Liver (tissue), 8 donors: ENCODE measurements at regions not wholly inside any gene's neighbourhood (a gene's known extent, or its start where the extent isn't known, plus 50 kb on each side); places are given as distances from the start of the nearest gene placed in this dataset.

Experiments
- DNase-seq: peaks from one replicate; pipeline ENCODE4 v3.0.0-alpha.2; 2017; ENCODE audit warnings: low spot score
- H3K27ac ChIP-seq, 2 donors: one replicate each; pipeline ENCODE4 v1.7.0; 2013; ENCODE audit warnings: inconsistent platforms in 2 of 2, low read length in 2 of 2, control low read depth in 1 of 2, low read depth in 1 of 2, mild to moderate bottlenecking in 1 of 2
- H3K27me3 ChIP-seq, 4 donors: one replicate each; pipeline versions ENCODE4 v1.6.1 to v1.7.0; 2013; ENCODE audit warnings: low read length in 3 of 4, inconsistent platforms in 1 of 4, mild to moderate bottlenecking in 1 of 4, moderate library complexity in 1 of 4; ENCODE audit not compliant: control insufficient read depth in 4 of 4, insufficient read depth in 4 of 4
- H3K36me3 ChIP-seq, 4 donors: one replicate each; pipeline versions ENCODE4 v1.6.1 to v1.7.0; 2013; ENCODE audit warnings: low read length in 3 of 4, mild to moderate bottlenecking in 3 of 4, low read depth in 1 of 4, moderate library complexity in 1 of 4; ENCODE audit not compliant: control insufficient read depth in 4 of 4, insufficient read depth in 3 of 4
- H3K4me1 ChIP-seq, 4 donors: one replicate each; pipeline versions ENCODE4 v1.6.1 to v1.7.0; 2013; ENCODE audit warnings: low read length in 3 of 4, mild to moderate bottlenecking in 3 of 4, moderate library complexity in 1 of 4; ENCODE audit not compliant: control insufficient read depth in 4 of 4, insufficient read depth in 4 of 4
- H3K4me3 ChIP-seq, 3 donors: one replicate each; pipeline versions ENCODE4 v1.6.1 to v1.7.0; 2013; ENCODE audit warnings: low read length in 3 of 3, control low read depth in 1 of 3, low read depth in 1 of 3, mild to moderate bottlenecking in 1 of 3
- H3K9ac ChIP-seq, 2 donors: one replicate each; pipeline ENCODE4 v1.7.0; 2013; ENCODE audit warnings: low read length in 2 of 2, mild to moderate bottlenecking in 2 of 2, moderate library complexity in 2 of 2, control low read depth in 1 of 2, low read depth in 1 of 2
- H3K9me3 ChIP-seq, 4 donors: one replicate each; pipeline versions ENCODE4 v1.6.1 to v1.7.0; 2013; ENCODE audit warnings: low read length in 3 of 4; ENCODE audit not compliant: control insufficient read depth in 4 of 4
- EGR1 ChIP-seq, 2 donors: IDR thresholded peaks; 2 replicates each; pipeline ENCODE4 v1.6.1; 2016 to 2018; ENCODE audit warnings: antibody characterized with exemption in 2 of 2, low read depth in 2 of 2
- FOXA1 ChIP-seq: IDR thresholded peaks from 2 replicates; pipeline ENCODE4 v1.6.1; 2016; ENCODE audit warnings: antibody characterized with exemption
- FOXA2 ChIP-seq: IDR thresholded peaks from 2 replicates; pipeline ENCODE4 v1.6.1; 2016; ENCODE audit warnings: antibody characterized with exemption
- GABPA ChIP-seq, 2 donors: IDR thresholded peaks in 1 of 2; conservative IDR thresholded peaks in 1 of 2; 2 replicates each; pipeline ENCODE4 v1.6.1; 2016; ENCODE audit warnings: antibody characterized with exemption in 2 of 2, mild to moderate bottlenecking in 1 of 2, moderate library complexity in 1 of 2
- HNF4A ChIP-seq, 2 donors: conservative IDR thresholded peaks; 2 replicates each; pipeline ENCODE4 v1.6.1; 2016; ENCODE audit warnings: antibody characterized with exemption in 2 of 2, mild to moderate bottlenecking in 2 of 2
- HNF4G ChIP-seq: IDR thresholded peaks from 2 replicates; pipeline ENCODE4 v1.6.1; 2016; ENCODE audit warnings: antibody characterized with exemption
- JUND ChIP-seq, 2 donors: IDR thresholded peaks; 2 replicates each; pipeline ENCODE4 v1.6.1; 2016; ENCODE audit warnings: antibody characterized with exemption in 2 of 2
- NR2F2 ChIP-seq: IDR thresholded peaks from 2 replicates; pipeline ENCODE4 v1.6.1; 2016; ENCODE audit warnings: antibody characterized with exemption
- RAD21 ChIP-seq, 2 donors: IDR thresholded peaks; 2 replicates each; pipeline ENCODE4 v1.6.1; 2016; ENCODE audit warnings: antibody characterized with exemption in 2 of 2, mild to moderate bottlenecking in 2 of 2
- RXRA ChIP-seq, 2 donors: IDR thresholded peaks; 2 replicates each; pipeline ENCODE4 v1.6.1; 2017 to 2018; ENCODE audit warnings: antibody characterized with exemption in 2 of 2, mild to moderate bottlenecking in 1 of 2
- SP1 ChIP-seq: IDR thresholded peaks from 2 replicates; pipeline ENCODE4 v1.6.1; 2018; ENCODE audit warnings: antibody characterized with exemption, mild to moderate bottlenecking
- TAF1 ChIP-seq: conservative IDR thresholded peaks from 2 replicates; pipeline ENCODE4 v1.6.1; 2016; ENCODE audit warnings: antibody characterized with exemption, mild to moderate bottlenecking
- YY1 ChIP-seq: IDR thresholded peaks from 2 replicates; pipeline ENCODE4 v1.6.1; 2016; ENCODE audit warnings: antibody characterized with exemption, mild to moderate bottlenecking
- WGBS: extraction: QIAGEN DNeasy Blood & Tissue Kit; methylation state at CpG from one replicate; pipeline ENCODE4 v1.1.7; 2013; 5-methylcytosine and 5-hydroxymethylcytosine counted together
- TF ChIP-seq, protein P1 (sequence below): fragments of 150-350 bp; IDR thresholded peaks from 2 replicates; pipeline ENCODE4 v1.5.1; 2017; ENCODE audit warnings: improper control_type of control experiment, low read depth, low read length; ENCODE audit not compliant: missing input control
- TF ChIP-seq, protein P2 (sequence below): IDR thresholded peaks from 2 replicates; pipeline ENCODE4 v1.6.1; 2016; ENCODE audit warnings: antibody characterized with exemption
- TF ChIP-seq, protein P3 (sequence below): IDR thresholded peaks from 2 replicates; pipeline ENCODE4 v1.6.1; 2016; ENCODE audit warnings: antibody characterized with exemption
- TF ChIP-seq, protein P4 (sequence below): IDR thresholded peaks from 2 replicates; pipeline ENCODE4 v1.6.1; 2016; ENCODE audit warnings: antibody characterized with exemption, mild to moderate bottlenecking
- TF ChIP-seq, protein P5 (sequence below): IDR thresholded peaks from 2 replicates; pipeline ENCODE4 v1.6.1; 2016; ENCODE audit warnings: antibody characterized with exemption
- donor health status: healthy.
- donor health status: healthy.
- donor health status: healthy.
- donor health status: healthy.
- donor health status: healthy.

DNA sequence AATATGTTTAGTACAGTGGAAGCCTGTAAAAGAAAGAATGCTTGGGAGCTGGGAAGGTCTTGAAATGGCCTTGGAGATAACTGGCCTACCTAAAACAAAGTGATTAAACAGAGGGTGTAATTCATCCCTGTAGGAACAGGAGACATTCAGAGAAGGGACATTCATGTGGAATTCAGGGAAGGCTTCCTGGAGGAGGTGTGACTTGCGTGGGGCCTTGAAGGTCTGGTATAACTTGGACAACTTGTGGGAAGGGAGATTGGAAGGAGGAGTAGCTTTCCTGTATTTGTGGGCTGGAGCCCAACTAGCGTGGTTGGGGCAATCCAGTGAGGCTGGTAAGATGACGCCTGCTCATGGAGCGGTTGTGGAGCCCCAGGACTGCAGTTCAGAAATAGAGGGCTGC, 156.4 kb downstream of the AACS start:
- Histone ChIP-seq H3K9ac (no peak overlapping the region), H3K27me3 (peaks cover 0 to 6% (median under 1%) of the 10 kb centered on the region in 4 donors), H3K4me3 (no peak overlapping the region), H3K9me3 (no peaks in the 10 kb centered on the region), H3K4me1 (no peaks in the 10 kb centered on the region), H3K36me3 (no peaks in the 10 kb centered on the region), H3K27ac (no peak overlapping the region)
- no peak for TF ChIP-seq FOXA1
- 93% methylated on average over 4 of the region's 4 CpGs for WGBS
- DNase-seq, result no peak

DNA sequence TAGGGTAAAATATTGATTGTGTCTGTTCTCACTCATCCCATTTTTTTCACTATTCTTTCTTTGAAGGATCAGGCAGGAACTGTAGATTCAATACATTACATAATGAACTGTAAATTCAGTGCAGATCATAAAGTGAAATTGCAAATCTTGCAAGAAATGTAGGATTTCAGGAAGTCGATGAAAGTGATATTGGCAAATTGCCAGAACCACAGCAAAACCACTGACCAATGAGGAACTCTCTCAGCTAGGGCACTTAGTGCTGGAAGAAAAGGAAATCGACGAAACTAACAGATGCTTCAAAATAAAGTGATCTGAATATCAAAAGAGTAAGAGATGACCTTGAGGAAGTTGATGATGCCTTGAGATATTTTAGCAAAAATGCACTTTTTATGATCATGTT, 157.6 kb downstream of the AACS start:
- TF ChIP-seq YY1 (no peak), HNF4A (conservative IDR thresholded peaks at IDR 0.05) (no peak), JUND (IDR thresholded peaks at IDR 0.05) (no peak), EGR1 (IDR thresholded peaks at IDR 0.05; ENCODE audit: low read depth in 2 of 2) (no peak), RAD21 (IDR thresholded peaks at IDR 0.05) (no peak), TAF1 (no peak), NR2F2 (no peak), FOXA1 (no peak), HNF4G (no peak), RXRA (IDR thresholded peaks at IDR 0.05) (no peak), FOXA2 (no peak), SP1 (no peak), GABPA (IDR thresholded peaks at IDR 0.05 in 1 of 2, conservative IDR thresholded peaks at IDR 0.05 in 1 of 2) (no peak)
- TF ChIP-seq, protein P1, sequence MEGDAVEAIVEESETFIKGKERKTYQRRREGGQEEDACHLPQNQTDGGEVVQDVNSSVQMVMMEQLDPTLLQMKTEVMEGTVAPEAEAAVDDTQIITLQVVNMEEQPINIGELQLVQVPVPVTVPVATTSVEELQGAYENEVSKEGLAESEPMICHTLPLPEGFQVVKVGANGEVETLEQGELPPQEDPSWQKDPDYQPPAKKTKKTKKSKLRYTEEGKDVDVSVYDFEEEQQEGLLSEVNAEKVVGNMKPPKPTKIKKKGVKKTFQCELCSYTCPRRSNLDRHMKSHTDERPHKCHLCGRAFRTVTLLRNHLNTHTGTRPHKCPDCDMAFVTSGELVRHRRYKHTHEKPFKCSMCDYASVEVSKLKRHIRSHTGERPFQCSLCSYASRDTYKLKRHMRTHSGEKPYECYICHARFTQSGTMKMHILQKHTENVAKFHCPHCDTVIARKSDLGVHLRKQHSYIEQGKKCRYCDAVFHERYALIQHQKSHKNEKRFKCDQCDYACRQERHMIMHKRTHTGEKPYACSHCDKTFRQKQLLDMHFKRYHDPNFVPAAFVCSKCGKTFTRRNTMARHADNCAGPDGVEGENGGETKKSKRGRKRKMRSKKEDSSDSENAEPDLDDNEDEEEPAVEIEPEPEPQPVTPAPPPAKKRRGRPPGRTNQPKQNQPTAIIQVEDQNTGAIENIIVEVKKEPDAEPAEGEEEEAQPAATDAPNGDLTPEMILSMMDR, result no peak
- TF ChIP-seq, protein P2, sequence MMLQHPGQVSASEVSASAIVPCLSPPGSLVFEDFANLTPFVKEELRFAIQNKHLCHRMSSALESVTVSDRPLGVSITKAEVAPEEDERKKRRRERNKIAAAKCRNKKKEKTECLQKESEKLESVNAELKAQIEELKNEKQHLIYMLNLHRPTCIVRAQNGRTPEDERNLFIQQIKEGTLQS, result no peak
- TF ChIP-seq, protein P3, sequence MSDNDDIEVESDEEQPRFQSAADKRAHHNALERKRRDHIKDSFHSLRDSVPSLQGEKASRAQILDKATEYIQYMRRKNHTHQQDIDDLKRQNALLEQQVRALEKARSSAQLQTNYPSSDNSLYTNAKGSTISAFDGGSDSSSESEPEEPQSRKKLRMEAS, result no peak
- TF ChIP-seq, protein P4, sequence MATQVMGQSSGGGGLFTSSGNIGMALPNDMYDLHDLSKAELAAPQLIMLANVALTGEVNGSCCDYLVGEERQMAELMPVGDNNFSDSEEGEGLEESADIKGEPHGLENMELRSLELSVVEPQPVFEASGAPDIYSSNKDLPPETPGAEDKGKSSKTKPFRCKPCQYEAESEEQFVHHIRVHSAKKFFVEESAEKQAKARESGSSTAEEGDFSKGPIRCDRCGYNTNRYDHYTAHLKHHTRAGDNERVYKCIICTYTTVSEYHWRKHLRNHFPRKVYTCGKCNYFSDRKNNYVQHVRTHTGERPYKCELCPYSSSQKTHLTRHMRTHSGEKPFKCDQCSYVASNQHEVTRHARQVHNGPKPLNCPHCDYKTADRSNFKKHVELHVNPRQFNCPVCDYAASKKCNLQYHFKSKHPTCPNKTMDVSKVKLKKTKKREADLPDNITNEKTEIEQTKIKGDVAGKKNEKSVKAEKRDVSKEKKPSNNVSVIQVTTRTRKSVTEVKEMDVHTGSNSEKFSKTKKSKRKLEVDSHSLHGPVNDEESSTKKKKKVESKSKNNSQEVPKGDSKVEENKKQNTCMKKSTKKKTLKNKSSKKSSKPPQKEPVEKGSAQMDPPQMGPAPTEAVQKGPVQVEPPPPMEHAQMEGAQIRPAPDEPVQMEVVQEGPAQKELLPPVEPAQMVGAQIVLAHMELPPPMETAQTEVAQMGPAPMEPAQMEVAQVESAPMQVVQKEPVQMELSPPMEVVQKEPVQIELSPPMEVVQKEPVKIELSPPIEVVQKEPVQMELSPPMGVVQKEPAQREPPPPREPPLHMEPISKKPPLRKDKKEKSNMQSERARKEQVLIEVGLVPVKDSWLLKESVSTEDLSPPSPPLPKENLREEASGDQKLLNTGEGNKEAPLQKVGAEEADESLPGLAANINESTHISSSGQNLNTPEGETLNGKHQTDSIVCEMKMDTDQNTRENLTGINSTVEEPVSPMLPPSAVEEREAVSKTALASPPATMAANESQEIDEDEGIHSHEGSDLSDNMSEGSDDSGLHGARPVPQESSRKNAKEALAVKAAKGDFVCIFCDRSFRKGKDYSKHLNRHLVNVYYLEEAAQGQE, result no peak
- TF ChIP-seq, protein P5, sequence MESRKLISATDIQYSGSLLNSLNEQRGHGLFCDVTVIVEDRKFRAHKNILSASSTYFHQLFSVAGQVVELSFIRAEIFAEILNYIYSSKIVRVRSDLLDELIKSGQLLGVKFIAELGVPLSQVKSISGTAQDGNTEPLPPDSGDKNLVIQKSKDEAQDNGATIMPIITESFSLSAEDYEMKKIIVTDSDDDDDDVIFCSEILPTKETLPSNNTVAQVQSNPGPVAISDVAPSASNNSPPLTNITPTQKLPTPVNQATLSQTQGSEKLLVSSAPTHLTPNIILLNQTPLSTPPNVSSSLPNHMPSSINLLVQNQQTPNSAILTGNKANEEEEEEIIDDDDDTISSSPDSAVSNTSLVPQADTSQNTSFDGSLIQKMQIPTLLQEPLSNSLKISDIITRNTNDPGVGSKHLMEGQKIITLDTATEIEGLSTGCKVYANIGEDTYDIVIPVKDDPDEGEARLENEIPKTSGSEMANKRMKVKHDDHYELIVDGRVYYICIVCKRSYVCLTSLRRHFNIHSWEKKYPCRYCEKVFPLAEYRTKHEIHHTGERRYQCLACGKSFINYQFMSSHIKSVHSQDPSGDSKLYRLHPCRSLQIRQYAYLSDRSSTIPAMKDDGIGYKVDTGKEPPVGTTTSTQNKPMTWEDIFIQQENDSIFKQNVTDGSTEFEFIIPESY, result no peak
- Histone ChIP-seq H3K4me3 (no peak overlapping the region), H3K9ac (no peak overlapping the region), H3K4me1 (no peaks in the 10 kb centered on the region), H3K36me3 (no peaks in the 10 kb centered on the region), H3K27ac (no peak overlapping the region), H3K27me3 (peaks cover 0 to 6% (median under 1%) of the 10 kb centered on the region in 4 donors), H3K9me3 (no peaks in the 10 kb centered on the region)
- WGBS, result 62% methylated on average over 3 of the region's 3 CpGs
- DNase-seq, result no peak
